ENCODE measurements at regions not wholly inside any gene's neighbourhood (a gene's known extent, or its start where the extent isn't known, plus 50 kb on each side); places are given as distances from the start of the nearest gene placed in this dataset.

DNA sequence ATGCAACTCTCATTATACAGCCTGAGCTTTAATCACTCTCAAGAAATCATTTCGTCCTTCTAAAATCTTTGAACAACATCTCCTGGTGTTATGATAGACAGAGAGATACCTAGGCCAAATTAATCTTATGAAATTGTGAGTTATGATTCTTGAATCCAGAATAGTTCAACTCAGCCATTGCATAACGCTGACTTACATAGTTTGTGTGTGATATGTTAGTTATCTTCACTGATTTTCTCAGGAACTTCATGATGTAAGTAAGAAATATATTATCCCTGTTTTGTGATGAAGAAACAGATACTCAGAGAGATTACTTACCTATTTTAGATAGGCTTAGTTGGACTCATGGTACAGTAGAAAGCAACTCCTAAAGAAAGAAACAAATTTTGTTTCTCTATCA is 684.4 kb downstream of the ZEB2 start:
- CTCF ChIA-PET = no interaction called here
- Mint-ChIP-seq H3K9me3 (peaks cover 0 to 2% (median 0%) of the 10 kb centered on the region in 5 donors), H3K4me1 (no peaks in the 10 kb centered on the region), H3K36me3 (peaks cover 0 to 1% (median 0%) of the 10 kb centered on the region in 3 donors), H3K27me3 (peaks cover 0 to 2% of the 10 kb centered on the region in 2 donors), H3K4me3 (no peak overlapping the region), H3K27ac (no peak overlapping the region)
- no peaks in the 10 kb centered on the region for H3K9me3 ChIP-seq (ENCODE audit: low read length)
- POLR2A ChIA-PET = no interaction called here
- H3K27ac ChIP-seq (ENCODE audit: low read depth, low read length) = no peak overlapping the region
- no peaks in the 10 kb centered on the region for H3K4me1 ChIP-seq (ENCODE audit: insufficient read depth, low read length)
- DNase-seq = no peak
- H3K36me3 ChIP-seq (ENCODE audit: insufficient read depth, low read length) = no peaks in the 10 kb centered on the region
- H3K27me3 ChIP-seq (ENCODE audit: insufficient read depth, low read length, poor library complexity, severe bottlenecking) = no peaks in the 10 kb centered on the region
- H3K4me3 ChIP-seq (ENCODE audit: low read length) = no peak overlapping the region

DNA sequence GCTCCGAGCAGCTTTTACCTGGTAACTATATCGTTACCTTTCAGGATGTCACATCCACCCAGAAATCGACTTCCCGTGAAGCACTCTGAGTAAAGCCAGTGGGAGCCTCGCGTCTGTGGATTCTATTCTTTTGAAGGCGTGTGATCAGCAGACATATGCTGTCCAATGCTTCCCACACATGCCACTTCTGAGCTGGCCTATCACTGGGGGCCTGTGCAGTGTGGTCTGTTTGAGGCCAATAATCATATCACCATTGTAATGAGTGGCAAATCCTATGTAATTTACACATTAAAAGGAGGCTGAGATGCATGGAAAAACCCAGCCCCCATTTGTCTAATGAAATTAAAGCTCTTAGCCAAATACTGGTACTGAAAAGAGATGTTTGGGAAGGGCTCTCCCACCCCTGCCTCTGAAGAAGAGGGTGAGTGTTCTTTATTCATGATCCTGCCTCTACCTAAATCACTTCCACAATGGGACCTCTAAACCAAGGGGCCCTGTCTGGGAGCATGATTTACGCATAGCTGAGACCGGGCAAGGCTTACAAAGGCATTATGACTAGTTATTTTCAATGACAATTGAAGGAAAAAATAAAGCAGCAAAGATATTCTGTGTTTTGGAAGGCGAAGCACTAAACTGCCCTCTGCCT is 686.8 kb downstream of the ZEB2 start:
- Mint-ChIP-seq H3K27me3 (peaks cover 0 to 2% of the 10 kb centered on the region in 2 donors), H3K4me1 (no peaks in the 10 kb centered on the region), H3K27ac (no peak overlapping the region), H3K4me3 (no peak overlapping the region), H3K36me3 (no peaks in the 10 kb centered on the region), H3K9me3 (peaks cover 0 to 2% (median 0%) of the 10 kb centered on the region in 5 donors)
- no peaks in the 10 kb centered on the region for H3K36me3 ChIP-seq (ENCODE audit: insufficient read depth, low read length)
- no peak overlapping the region for H3K4me3 ChIP-seq (ENCODE audit: low read length)
- H3K27me3 ChIP-seq (ENCODE audit: insufficient read depth, low read length, poor library complexity, severe bottlenecking) = no peaks in the 10 kb centered on the region
- ChIA-PET CTCF (no interaction called here), POLR2A (no interaction called here)
- H3K4me1 ChIP-seq (ENCODE audit: insufficient read depth, low read length) = no peaks in the 10 kb centered on the region
- H3K27ac ChIP-seq (ENCODE audit: low read depth, low read length) = no peak overlapping the region
- no peak for DNase-seq
- H3K9me3 ChIP-seq (ENCODE audit: low read length) = no peaks in the 10 kb centered on the region

DNA sequence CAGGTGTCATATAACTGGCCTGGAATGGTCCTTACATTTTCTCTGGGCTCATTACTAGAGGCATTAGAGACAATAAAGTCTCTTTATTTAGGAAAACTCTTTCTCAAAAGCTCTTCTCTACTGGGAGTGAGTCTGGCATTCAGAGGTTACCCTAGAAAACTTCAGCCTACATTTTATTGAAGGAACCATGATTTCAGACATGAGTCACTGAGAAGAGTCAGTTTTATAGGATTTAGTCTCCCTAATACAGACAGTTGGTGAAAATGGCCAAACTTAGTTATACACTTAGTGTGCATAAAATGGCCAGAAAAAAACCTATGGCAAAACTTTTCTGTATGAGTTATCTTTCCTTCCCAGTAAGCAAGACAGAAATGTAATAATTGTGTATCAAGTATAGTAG is 689.4 kb downstream of the ZEB2 start:
- H3K4me1 Mint-ChIP-seq = no peaks in the 10 kb centered on the region
- ChIA-PET POLR2A (no interaction called here), CTCF (no interaction called here)
- H3K9me3 Mint-ChIP-seq = peaks cover 0 to 2% (median 0%) of the 10 kb centered on the region in 5 donors
- Histone ChIP-seq H3K4me3 (ENCODE audit: low read length) (no peak overlapping the region), H3K27ac (ENCODE audit: low read depth, low read length) (no peak overlapping the region), H3K4me1 (ENCODE audit: insufficient read depth, low read length) (no peaks in the 10 kb centered on the region), H3K36me3 (ENCODE audit: insufficient read depth, low read length) (no peaks in the 10 kb centered on the region), H3K9me3 (ENCODE audit: low read length) (no peaks in the 10 kb centered on the region), H3K27me3 (ENCODE audit: insufficient read depth, low read length, poor library complexity, severe bottlenecking) (no peaks in the 10 kb centered on the region)
- no peak overlapping the region for H3K4me3 Mint-ChIP-seq
- DNase-seq = no peak
- H3K27me3 Mint-ChIP-seq = peaks cover 3 to 6% of the 10 kb centered on the region in 2 donors
- no peak overlapping the region for H3K27ac Mint-ChIP-seq
- H3K36me3 Mint-ChIP-seq = no peaks in the 10 kb centered on the region

DNA sequence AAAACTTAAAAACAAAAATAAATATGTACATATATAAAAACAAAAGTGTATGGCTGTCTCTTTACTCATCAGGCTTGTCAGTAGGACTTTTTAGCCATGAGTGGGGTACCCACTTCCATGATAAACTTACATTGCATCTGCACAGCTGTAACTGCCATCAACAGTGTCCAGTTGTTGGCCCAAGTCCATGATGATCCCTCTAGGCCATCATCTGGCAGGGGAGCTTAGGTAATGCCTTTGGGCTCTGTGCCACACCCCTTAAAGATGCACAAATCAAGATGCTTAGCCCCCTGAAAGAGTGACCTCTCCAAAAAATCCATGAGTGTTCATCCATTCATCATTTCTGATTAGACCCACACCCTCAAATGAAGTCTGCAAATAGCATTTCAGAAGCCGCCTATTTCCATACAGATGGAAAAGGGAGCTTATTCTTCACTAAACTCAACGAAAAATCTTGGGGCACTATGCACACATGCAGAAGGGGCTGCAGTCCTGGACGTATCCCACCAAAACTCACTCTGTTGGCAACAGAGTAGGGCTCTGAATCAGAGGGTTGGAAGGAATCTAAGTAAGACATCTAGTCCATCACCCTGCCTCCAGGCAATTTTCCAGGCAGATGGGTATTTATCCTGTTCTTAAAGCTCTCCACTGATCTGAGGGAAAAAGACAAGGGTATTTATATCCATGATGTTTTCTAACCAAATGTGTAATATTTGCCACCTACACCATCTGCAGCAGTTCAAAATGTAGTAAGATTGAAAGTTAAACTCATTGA is 691.0 kb downstream of the ZEB2 start:
- H3K27ac Mint-ChIP-seq = no peak overlapping the region
- H3K4me3 Mint-ChIP-seq = no peak overlapping the region
- no peaks in the 10 kb centered on the region for H3K27me3 ChIP-seq (ENCODE audit: insufficient read depth, low read length, poor library complexity, severe bottlenecking)
- H3K9me3 Mint-ChIP-seq = no peaks in the 10 kb centered on the region
- H3K4me3 ChIP-seq (ENCODE audit: low read length) = no peak overlapping the region
- H3K36me3 Mint-ChIP-seq = no peaks in the 10 kb centered on the region
- H3K4me1 ChIP-seq (ENCODE audit: insufficient read depth, low read length) = no peaks in the 10 kb centered on the region
- DNase-seq = no peak
- no peaks in the 10 kb centered on the region for H3K36me3 ChIP-seq (ENCODE audit: insufficient read depth, low read length)
- no peaks in the 10 kb centered on the region for H3K9me3 ChIP-seq (ENCODE audit: low read length)
- no peak overlapping the region for H3K27ac ChIP-seq (ENCODE audit: low read depth, low read length)
- POLR2A ChIA-PET = no interaction called here
- CTCF ChIA-PET = no interaction called here
- H3K4me1 Mint-ChIP-seq = no peaks in the 10 kb centered on the region
- peaks cover 3 to 4% of the 10 kb centered on the region in 2 donors for H3K27me3 Mint-ChIP-seq

GRCh38 chr2:143824791-143825190 is 695.1 kb downstream of the ZEB2 start:
- H3K9me3 Mint-ChIP-seq = no peaks in the 10 kb centered on the region
- no peak overlapping the region for H3K27ac Mint-ChIP-seq
- H3K36me3 Mint-ChIP-seq = peaks cover 0 to 2% (median 0%) of the 10 kb centered on the region in 3 donors
- H3K4me1 Mint-ChIP-seq = no peaks in the 10 kb centered on the region
- no peaks in the 10 kb centered on the region for H3K36me3 ChIP-seq (ENCODE audit: insufficient read depth, low read length)
- no peaks in the 10 kb centered on the region for H3K4me1 ChIP-seq (ENCODE audit: insufficient read depth, low read length)
- H3K27me3 ChIP-seq (ENCODE audit: insufficient read depth, low read length, poor library complexity, severe bottlenecking) = no peaks in the 10 kb centered on the region
- no peak overlapping the region for H3K27ac ChIP-seq (ENCODE audit: low read depth, low read length)
- peaks cover 6% of the 10 kb centered on the region in 2 donors for H3K27me3 Mint-ChIP-seq
- H3K9me3 ChIP-seq (ENCODE audit: low read length) = no peaks in the 10 kb centered on the region
- ChIA-PET POLR2A (no interaction called here), CTCF (no interaction called here)
- no peak overlapping the region for H3K4me3 ChIP-seq (ENCODE audit: low read length)
- H3K4me3 Mint-ChIP-seq = no peak overlapping the region
- DNase-seq = no peak

DNA sequence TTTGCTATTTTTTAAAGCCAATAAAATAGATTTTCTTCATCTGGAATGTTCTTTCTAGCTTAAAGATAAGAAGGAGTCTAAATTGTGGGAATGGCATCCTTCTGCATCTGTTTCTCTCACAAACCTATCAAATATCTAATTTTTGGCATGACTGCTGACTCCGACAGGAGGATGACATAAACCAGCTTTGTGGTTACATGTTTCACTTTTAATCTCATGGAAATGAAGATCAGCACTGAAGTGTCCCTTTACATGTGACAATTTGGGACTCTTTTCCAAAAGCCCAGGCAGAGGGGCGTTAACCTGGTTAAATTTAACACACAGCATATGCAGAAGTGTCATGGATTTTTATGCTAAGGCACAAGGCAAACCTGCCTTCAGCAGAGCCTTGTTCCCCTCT is 694.7 kb downstream of the ARHGAP15 start:
- ChIA-PET CTCF (no interaction called here), POLR2A (no interaction called here)
- Histone ChIP-seq H3K4me3 (ENCODE audit: low read length) (no peak overlapping the region), H3K9me3 (ENCODE audit: low read length) (no peaks in the 10 kb centered on the region), H3K27ac (ENCODE audit: low read depth, low read length) (no peak overlapping the region), H3K27me3 (ENCODE audit: insufficient read depth, low read length, poor library complexity, severe bottlenecking) (no peaks in the 10 kb centered on the region), H3K36me3 (ENCODE audit: insufficient read depth, low read length) (no peaks in the 10 kb centered on the region), H3K4me1 (ENCODE audit: insufficient read depth, low read length) (no peaks in the 10 kb centered on the region)
- DNase-seq = no peak
- H3K27ac Mint-ChIP-seq = no peak overlapping the region
- H3K9me3 Mint-ChIP-seq = no peaks in the 10 kb centered on the region
- H3K36me3 Mint-ChIP-seq = peaks cover 0 to 2% (median 0%) of the 10 kb centered on the region in 3 donors
- H3K4me1 Mint-ChIP-seq = no peaks in the 10 kb centered on the region
- no peak overlapping the region for H3K4me3 Mint-ChIP-seq
- peaks cover 6% of the 10 kb centered on the region in 2 donors for H3K27me3 Mint-ChIP-seq

DNA sequence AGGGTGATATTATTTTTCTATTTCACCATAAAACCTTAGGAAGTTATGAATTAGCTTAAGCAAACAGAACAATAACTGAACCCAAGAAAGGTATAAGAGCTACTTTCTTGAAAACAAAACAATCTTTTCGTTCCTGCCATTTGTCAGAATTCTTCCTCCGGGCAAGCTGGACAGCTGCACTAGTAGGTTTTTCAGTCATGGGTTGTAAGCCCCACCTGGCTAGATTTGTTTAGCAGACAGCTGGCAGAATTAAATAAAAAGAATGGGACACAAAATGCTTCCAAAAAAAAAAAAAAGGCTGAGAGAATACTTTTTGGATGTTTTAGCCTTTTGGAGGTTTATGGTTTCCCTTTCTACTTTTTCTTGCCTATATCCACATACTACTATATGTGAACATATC is 694.1 kb downstream of the ARHGAP15 start:
- no peak for DNase-seq
- ChIA-PET POLR2A (no interaction called here), CTCF (no interaction called here)
- no peak overlapping the region for H3K27ac Mint-ChIP-seq
- Histone ChIP-seq H3K4me3 (ENCODE audit: low read length) (no peak overlapping the region), H3K9me3 (ENCODE audit: low read length) (no peaks in the 10 kb centered on the region), H3K36me3 (ENCODE audit: insufficient read depth, low read length) (no peaks in the 10 kb centered on the region), H3K27ac (ENCODE audit: low read depth, low read length) (no peak overlapping the region), H3K27me3 (ENCODE audit: insufficient read depth, low read length, poor library complexity, severe bottlenecking) (no peaks in the 10 kb centered on the region), H3K4me1 (ENCODE audit: insufficient read depth, low read length) (no peaks in the 10 kb centered on the region)
- H3K9me3 Mint-ChIP-seq = no peaks in the 10 kb centered on the region
- no peak overlapping the region for H3K4me3 Mint-ChIP-seq
- peaks cover 0 to 2% (median 0%) of the 10 kb centered on the region in 3 donors for H3K36me3 Mint-ChIP-seq
- peaks cover 6% of the 10 kb centered on the region in 2 donors for H3K27me3 Mint-ChIP-seq
- no peaks in the 10 kb centered on the region for H3K4me1 Mint-ChIP-seq

DNA sequence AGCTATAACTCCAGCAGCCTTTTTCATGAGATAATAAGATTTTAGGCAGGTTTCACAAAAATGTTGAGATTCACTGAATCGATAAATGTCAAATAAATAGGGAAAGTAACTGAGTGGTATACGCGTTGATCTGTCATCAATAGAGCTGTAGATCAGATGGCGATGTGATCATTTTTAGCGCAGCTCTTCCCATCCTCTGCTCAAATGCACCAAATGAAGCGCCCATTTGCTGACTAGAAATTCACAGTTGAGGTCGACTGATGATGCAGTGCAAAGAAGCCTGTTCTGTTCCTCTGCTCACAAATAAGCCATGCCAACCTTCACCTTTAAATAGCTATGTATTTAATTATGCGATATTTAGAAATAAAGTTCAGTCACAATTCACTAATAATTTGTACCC is 693.5 kb downstream of the ARHGAP15 start:
- Mint-ChIP-seq H3K9me3 (no peaks in the 10 kb centered on the region), H3K27me3 (peaks cover 4 to 6% of the 10 kb centered on the region in 2 donors), H3K36me3 (peaks cover 0 to 3% (median 0%) of the 10 kb centered on the region in 3 donors), H3K4me1 (no peaks in the 10 kb centered on the region), H3K4me3 (no peak overlapping the region), H3K27ac (no peak overlapping the region)
- POLR2A ChIA-PET = no interaction called here
- CTCF ChIA-PET = no interaction called here
- no peak overlapping the region for H3K27ac ChIP-seq (ENCODE audit: low read depth, low read length)
- no peak overlapping the region for H3K4me3 ChIP-seq (ENCODE audit: low read length)
- H3K9me3 ChIP-seq (ENCODE audit: low read length) = no peaks in the 10 kb centered on the region
- no peaks in the 10 kb centered on the region for H3K27me3 ChIP-seq (ENCODE audit: insufficient read depth, low read length, poor library complexity, severe bottlenecking)
- DNase-seq = no peak
- H3K4me1 ChIP-seq (ENCODE audit: insufficient read depth, low read length) = no peaks in the 10 kb centered on the region
- H3K36me3 ChIP-seq (ENCODE audit: insufficient read depth, low read length) = no peaks in the 10 kb centered on the region

Data from CD8-positive, alpha-beta memory T cell (primary cell).